Inferior parietal cortex (tissue), 1 donor: ENCODE measurements at regions not wholly inside any gene's neighbourhood (a gene's known extent, or its start where the extent isn't known, plus 50 kb on each side); places are given as distances from the start of the nearest gene placed in this dataset.

Experiments used
- DNase-seq: peaks from one replicate; pipeline ENCODE4 v3.0.0-alpha.2; 2016; ENCODE audit errors: extremely low spot score

DNA sequence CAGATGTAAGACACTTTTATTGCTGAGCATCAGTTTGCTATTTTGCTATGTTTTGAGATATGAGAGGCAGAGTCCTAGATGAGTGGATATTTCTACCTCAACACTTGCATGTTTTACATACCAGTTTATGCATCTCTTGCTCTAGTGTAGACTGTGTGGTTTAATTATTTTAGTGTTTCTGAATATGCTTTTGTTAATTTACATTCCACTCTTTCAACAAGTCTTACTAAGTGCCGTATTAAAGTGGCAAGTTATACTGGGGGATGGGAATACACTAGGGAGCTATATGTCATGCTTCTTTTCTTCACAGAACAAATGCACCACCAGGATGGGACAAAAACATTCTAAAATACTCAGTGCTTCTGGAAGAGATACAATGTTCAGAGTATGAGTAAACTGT is 507.7 kb upstream of the PRMT6 start:
- no peak for DNase-seq

DNA sequence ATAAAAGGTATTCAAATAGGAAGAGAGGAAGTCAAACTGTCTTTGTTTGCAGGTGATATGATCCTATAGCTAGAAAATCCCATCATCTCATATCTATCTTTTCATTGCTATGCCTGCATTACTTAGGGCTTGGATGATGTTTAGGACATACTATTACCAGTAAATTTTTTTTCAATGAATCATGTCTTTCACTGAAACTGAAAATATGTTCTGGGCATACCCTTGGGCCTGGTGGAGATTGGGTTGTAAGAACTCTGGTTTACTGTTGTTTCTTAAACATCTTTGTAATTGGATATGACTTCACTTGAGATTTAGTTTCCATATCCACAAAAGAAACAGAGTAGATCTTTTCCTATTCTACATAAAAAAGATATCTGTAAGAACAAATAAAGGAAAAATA is 502.2 kb upstream of the PRMT6 start:
- no peak for DNase-seq

DNA sequence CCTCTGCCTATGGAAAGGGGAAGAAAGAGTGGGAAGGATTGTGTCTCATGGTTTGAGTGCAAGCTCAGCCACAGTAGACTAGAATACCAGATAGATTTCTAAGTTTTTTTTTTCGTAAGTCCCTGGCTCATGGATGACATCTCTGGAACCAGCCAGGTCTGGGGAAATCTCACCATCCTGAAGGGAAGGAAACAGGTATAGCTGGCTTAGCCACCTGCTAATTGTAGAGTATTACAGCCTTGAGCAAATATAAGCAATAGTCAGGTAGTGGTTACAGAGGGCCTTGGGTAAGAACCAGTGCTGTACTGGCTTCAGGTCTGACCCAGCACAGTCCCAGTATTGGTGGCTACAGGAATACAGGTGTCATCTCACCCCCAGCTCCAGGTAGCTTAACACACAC is 500.9 kb upstream of the PRMT6 start:
- DNase-seq: no peak

DNA sequence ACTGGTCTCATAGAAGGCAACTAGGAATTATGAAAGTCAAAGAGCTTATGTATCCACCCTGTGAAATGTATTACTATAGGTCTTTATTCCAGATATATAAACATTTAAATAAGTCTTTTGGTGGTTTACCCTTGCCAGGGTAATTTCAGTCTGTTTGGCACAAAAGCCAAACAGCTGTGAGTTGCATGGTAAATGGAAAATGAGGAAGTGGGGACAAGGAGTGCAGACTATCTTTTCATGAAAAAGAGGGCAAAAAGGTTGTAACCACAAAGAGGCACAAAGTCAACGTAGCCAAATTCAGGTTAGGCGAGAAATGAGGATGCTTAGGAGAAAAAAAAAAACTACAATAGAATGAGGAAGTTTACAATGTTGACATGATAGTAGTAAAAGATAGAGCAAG is 492.3 kb upstream of the PRMT6 start:
- no peak for DNase-seq

DNA sequence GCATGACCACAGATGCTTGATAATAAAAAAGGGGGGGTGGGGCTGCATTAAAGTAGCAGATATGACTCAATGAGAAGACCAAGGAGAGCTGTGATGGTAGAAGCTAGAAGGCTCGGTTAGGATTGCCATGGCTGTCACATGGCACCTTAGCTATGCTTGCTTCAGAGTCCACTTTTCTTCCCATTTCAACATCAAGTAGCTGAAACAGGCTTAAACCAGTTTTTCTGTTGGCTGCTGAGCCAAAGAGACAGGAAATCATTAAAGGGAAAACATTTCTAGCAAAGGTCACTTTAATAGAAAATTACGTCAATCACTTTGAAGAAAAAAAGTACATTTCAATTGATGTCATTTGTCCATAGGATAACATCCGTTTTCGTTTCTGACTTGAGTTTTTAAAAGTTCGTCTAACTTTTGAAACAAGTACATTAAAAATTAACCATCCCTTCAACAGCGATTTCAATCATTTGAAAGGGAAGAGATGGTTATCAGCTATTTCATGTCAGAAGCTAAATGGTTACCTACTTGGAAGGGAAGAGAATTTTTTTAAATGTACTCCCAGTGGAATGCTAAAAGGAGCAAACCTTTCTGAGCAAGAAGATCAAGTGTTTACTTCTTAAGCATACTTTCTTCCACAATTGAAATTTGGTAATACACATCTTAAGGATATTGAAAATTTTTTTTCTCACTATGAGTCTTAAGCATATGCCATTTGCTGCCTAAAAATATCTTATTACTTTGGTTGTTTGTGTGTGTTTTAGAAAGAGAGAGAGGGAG is 488.1 kb upstream of the PRMT6 start:
- DNase-seq: no peak

DNA sequence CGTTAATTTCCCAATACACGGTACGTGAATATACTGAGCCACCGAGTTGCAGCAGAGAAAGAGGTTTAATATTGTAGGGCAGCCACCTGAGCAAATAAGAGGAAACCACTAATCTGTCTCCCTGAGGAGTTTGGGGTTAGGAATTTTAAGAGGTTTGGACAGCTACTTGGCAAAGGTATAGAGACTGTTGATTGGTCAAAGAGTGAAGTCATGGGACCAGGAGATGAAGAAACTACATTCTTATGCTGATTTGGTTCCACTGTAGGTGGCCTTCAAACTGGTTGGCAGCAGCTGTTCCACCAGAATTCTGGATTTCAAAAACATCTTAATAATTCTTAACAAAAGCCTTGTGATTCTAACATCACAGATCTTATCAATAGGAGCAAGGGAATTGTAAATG is 485.4 kb upstream of the PRMT6 start:
- DNase-seq: no peak

DNA sequence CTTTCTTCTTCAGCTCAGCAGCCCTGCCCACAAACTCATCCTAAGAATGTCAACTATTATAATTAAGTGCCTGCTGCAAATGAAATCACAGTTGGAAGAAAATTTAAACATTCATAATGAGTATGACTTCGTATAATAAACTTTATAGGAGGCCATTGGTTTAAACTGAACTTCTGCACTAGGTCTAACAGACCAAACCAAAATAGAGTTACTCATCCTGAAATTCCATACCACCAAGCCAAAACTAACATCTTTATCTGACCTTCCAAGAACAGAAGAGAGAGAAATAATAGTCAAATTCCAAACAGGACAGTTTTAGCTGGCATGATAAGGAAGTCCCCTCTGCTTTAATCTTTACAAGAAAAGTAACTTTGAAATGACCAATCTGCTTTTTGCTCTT is 472.4 kb upstream of the PRMT6 start:
- DNase-seq: no peak

DNA sequence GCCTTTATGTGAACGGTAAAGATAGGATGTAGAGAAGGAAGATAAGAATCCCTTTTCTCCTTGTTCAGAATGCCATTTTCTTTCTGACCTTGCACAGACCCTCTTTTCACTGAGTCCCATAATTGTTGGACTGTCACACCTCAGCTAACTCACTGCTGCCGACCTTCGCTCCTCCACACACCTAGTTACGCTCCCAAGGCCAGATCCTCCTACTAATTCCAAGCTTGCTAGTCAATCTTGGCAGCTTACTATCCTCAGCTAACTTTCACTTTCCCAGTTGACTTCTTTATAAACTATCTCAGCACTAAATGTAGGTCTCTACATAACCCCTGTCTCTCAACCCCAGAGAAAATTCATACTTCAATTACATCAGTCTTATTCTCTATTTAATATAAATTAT is 471.8 kb upstream of the PRMT6 start:
- no peak for DNase-seq

DNA sequence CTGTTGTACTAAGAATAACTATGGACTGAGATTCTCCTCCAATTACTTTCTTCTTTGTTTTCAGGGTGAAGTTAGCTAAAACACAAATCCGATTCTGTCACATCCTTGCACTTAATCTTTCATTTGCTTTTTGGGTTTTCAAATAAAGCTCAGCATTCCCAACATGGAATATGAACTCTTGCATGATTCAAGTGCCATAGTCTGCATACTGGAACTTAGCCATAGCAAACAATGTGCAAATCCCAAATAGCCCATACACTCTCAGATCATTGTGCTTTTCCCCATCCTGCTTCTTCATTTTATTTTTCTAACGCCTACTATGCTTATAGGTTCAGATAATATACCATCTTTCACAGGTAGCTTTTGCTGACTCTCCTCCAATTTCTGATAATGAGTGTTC is 455.8 kb upstream of the PRMT6 start:
- DNase-seq: no peak

DNA sequence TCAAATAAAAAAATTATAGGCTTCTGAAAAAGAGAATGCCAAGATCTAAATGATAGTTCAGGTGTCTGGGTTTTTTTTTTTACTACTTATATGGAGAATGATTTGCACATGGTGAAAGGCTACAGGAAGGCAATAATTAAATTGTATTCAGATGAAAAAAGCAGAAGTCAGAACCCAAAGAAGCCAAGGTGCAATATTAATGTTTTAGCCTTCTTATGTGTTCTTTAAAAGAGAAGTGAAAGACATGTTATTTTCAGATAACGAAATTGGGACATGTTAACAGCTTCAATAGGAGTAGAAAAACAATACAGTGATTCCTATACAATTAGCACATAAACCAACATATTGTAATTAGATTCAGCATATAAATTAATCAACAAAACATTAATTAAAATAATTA is 452.9 kb upstream of the PRMT6 start:
- no peak for DNase-seq

DNA sequence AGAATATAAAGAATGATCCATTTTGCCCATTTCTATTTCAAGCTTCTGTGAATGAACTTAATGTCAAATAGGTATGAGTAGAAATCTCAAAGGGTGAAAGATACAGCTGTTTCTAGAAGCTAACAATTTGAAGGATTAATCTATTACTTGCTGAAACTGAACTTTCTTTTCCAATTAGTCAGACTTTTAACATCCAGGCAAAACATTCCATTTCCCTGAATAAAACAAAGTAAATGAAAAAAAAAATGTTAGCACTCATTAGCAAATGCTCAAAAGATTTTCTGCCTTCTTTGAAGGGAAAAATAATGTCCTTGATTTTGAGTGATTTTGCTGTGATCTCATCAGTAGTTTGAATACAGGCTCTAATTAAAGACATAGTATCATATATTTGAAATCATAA is 447.6 kb upstream of the PRMT6 start:
- DNase-seq: no peak

DNA sequence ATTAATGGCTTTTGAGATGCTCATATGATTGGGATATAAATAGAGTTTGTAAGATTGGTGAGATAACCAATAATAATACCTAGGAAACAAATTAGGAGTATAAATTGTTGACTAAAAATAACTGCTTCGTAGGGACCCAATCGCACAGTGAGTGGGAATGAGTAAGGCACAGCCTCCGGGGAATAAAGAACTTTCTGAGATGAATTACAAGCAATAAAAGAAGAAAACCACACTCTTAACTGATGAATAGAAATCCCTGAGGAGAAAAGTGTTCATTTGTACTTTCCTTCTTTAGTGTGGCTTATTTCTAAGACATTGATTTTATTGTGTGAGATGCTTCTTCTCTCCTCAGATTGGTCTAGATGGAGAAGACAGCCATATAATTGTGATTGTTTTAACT is 443.4 kb upstream of the PRMT6 start:
- DNase-seq: no peak

DNA sequence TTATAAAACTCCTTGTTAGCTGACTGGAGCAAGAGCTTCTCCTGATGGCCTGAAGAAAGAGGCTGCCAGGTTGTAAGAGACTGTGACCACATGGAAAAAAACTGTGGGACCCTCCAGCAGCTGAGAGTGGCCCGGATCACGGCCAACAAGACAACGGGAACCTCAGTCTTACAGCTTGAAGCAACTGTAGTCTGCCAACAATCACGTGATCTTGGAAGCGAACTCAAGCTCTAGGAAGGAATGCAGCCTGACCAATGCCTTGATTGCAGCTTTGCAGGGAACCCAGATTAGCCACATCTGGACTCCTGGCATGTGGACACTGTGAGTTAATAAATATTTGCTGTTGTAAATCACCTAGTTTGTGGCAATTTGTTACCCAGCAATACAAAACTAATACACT is 442.6 kb upstream of the PRMT6 start:
- DNase-seq: no peak

DNA sequence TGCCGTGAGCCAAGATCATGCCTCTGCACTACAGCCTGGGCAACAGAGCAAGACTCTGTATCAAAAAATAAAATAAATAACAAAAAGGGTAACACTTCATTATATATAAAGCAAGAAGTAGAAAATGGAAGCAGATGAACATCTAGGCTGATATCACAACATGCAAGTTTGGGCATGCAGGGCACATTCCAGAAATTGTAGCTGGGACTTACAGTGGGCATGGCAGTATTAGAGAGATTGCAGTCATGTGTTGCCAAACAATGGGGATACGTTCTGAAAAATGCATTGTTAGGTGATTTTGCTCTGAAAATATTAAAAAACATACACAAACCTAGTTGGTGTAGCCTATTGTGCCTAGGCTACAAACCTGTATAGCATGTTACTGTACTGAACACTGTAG is 441.0 kb upstream of the PRMT6 start:
- DNase-seq: no peak

DNA sequence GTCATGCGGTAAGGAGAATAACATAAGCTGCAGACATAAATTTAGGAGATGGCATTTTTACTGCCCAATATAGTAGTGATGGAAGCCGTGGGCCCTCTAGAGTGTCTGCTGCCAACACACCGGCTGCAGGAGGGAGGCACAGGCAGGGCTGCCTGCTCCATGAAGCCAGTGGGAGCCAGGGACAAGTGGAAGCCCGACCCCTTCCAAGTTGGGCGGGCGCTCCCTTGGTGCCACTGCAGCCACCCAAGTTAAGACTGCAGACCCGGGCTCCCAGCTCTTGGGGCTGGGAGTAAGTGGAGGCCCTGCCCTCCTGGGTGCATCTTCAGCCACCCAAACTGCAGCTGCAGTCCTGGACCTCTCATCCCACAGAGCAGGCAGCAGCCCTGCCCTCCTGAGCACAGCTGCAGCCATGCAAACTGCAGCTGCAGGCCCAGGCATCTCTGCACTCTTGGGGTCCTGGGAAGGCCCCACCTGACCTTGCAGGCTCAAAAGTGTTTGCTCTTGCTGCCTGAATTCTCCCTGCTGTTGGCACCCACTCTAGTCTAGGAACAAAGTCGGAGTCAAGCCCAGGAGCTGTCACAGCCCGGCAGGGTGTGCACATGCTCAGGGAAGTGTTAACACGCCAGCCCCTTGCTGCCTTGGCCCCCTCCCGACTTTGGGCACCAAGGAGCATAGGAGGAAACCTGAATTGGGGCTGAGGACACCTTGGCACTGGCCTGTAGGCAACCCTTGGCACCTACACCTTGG is 437.2 kb upstream of the PRMT6 start:
- no peak for DNase-seq

DNA sequence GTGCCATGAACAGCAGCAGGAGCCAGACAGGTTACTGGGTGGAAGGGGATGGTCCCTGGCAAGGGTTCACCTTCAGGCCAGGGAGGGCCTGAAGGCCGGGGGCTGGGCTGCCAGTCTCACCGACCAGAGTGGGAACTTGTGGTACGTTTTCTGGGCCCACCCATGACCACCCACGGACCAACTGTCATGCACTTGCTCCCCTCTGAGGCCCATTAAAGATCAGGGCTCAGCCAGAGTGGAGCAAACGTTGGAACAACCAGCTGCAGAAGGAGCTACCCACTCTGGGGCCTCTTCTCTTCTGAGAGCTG is 436.7 kb upstream of the PRMT6 start:
- DNase-seq: no peak

DNA sequence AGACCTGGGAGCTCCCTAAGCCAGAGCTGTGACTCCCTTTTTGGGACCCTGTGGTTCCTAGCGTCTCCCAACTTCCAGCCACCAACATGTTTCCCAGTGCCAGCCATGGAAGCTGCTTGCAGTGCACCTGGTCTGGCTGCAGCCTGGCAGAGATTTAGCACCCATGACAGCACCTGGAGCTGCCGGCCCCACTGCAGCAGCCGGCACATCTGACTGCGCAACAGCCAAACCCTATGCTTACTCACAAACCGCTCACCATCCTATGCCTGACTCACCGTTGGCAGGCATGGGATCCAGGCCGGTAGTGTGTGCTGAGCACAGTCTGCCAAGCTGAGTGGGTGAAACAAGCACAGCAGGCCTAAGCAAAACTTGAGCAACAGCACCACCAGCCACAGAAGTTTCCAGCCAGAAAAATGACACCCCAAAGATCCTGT is 435.9 kb upstream of the PRMT6 start:
- peak; percentile 36 for DNase-seq

DNA sequence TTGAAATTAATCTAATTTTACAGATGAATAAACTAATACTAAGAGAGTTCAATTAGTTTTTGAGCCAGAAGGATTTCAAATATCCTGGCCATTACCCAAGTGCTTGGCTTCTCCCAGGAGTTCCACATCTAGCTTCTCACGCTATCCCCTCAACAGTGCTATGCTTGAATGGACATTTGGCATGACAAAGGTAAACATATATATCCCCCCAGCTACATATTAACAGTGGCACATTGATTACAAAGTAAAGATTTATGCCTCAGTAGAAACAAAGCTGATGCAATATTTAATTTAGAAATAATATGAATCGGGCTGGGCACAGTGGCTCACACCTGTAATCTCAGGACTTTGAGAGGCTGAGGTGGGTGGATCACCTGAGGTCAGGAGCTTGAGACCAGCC is 434.6 kb upstream of the PRMT6 start:
- no peak for DNase-seq

DNA sequence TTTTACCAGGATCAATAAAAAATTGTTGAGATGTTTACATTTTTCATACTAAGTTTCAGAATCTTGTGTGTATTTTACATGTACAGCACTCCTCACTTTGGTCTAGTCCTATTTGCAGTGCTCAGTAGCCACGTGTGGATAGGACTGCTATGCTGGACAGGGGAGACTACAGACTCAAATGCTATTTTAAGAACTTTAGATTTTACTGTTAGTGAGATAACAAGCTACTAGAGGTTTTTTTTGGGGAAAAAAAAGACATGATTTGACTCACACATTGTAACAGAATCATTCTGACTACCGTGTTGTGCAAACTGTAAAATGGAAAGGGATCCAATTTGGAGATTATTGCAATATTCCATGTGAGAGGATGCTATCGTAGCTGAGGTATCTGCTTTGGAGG is 418.9 kb upstream of the PRMT6 start:
- DNase-seq: no peak

DNA sequence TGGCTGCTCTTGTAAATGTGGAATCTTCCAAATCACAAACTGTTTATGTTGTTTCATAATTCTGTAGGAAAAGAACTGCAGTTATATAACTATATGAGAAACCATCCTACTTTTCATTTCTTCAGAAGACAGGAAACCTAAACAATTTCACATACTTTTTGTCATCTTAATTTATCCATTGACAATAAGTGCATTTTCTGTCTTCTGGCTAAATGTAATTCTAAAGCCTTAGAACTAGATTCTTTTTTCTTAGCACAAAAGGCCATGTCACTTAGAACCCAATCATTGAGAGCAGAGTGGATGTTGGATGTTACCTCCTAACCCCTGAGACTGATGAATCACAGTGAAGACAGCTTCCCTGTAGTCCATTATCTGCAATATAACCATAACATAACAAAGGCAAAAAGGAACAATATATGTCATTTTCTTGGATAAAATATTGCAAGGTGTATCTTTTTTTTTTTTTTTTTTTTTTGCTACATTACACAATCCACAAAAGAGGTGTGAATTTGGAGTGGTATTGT is 410.2 kb upstream of the PRMT6 start:
- DNase-seq: no peak

DNA sequence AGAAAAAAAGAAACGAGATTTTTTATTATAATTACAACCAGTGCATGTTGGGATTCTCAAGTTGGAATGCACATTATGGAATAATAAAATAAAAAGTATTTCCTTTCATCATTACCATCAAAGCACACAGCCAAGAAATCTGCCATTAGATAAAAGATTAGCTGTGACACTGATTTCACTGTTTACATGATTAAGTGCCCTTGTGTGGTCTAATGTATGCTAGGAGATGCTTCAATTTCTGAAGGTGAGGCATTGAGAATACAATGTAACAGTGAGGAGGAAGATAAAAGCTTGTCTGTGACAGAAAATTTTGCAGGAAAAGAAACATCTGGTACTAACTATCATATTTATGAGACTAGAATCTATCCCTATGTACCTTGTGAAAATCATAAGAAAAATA is 409.7 kb upstream of the PRMT6 start:
- DNase-seq: no peak

DNA sequence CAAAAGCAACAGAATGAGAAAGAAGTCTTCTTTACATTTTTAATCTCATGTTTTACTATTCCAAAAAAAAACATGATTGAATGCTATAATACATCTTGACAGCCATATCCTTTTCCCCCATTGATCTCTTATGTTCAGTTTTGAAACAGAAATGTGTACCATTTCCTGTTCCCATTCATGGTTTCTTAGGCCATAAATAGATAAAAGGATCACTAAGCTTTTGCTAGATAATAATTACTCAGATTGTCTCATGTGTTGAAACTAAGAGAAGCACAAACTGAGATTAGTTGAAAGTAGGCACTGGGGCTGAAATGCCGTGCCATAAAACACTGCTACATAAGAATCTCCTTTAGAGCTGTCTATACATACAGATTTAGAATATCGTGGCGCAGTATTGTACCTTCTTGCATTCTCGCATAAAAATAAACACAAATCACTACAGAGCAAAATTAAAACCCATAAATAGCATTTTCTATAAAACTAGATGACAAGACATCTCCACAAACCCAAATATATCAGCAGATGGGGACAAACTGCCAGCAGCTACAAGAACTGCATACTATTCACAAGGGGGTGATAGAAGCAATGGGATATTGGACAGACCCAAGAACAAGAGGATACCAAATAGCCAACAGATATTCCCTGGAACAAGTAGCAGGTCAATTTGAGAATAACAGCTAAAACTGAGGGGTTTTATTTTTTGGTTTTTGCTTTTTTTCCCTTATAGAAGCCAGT is 405.3 kb upstream of the PRMT6 start:
- no peak for DNase-seq
